Calu3 (cell line): ENCODE measurements at regions not wholly inside any gene's neighbourhood (a gene's known extent, or its start where the extent isn't known, plus 50 kb on each side); places are given as distances from the start of the nearest gene placed in this dataset.
"Not testable (repeated sequence)": the region's sequence is repeated elsewhere in the genome, so short reads cannot be mapped to it uniquely, and the experiment has no call there.

ENCODE experiments used
- BruUV-seq: library from RNA; stranded (reverse); fragments of 400-500 nt; replicated peaks from 2 replicates; lab custom pipeline; 2021; lab: Mats Ljungman, UMichigan
- CTCF ChIA-PET: fragments of 300-600 bp; sonication (Branson Sonifier 250); formaldehyde crosslinking; loops from one replicate; lab custom pipeline; 2022; ENCODE audit warnings: antibody characterized with exemption; lab: Charles Lee
- DNase-seq: peaks from one replicate; pipeline ENCODE4 v3.0.0; 2022
- H3K27ac Mint-ChIP-seq: one replicate; pipeline ENCODE4 v1.8.0; 2022; ENCODE audit warnings: mixed read lengths; ENCODE audit not compliant: unreplicated experiment
- H3K27me3 Mint-ChIP-seq: one replicate; pipeline ENCODE4 v1.8.0; 2022; ENCODE audit warnings: mixed read lengths; ENCODE audit not compliant: unreplicated experiment
- H3K36me3 Mint-ChIP-seq: one replicate; pipeline ENCODE4 v1.8.0; 2022; ENCODE audit warnings: mild to moderate bottlenecking, moderate library complexity, mixed read lengths; ENCODE audit not compliant: insufficient read depth, unreplicated experiment
- H3K4me1 Mint-ChIP-seq: one replicate; pipeline ENCODE4 v1.8.0; 2022; ENCODE audit warnings: mild to moderate bottlenecking, low read depth, mixed read lengths; ENCODE audit not compliant: unreplicated experiment
- H3K4me3 Mint-ChIP-seq: one replicate; pipeline ENCODE4 v1.8.0; 2022; ENCODE audit warnings: mild to moderate bottlenecking, low read depth, moderate library complexity, mixed read lengths; ENCODE audit not compliant: unreplicated experiment
- H3K9me3 Mint-ChIP-seq: one replicate; pipeline ENCODE4 v1.8.0; 2022; ENCODE audit warnings: low read depth, mixed read lengths; ENCODE audit not compliant: unreplicated experiment
- intact Hi-C: fragments of 100-400 bp; cut with micrococcal nuclease; formaldehyde crosslinking; loops from one replicate; pipeline ENCODE4 v1.10.0; 2022; ENCODE audit not compliant: unreplicated experiment

- H3K27me3 Mint-ChIP-seq, H3K9me3 Mint-ChIP-seq: not testable (repeated sequence)
Measured at GRCh38 chr15:22194739-22195617, 114.7 kb downstream of the OR4M2 start.

DNA sequence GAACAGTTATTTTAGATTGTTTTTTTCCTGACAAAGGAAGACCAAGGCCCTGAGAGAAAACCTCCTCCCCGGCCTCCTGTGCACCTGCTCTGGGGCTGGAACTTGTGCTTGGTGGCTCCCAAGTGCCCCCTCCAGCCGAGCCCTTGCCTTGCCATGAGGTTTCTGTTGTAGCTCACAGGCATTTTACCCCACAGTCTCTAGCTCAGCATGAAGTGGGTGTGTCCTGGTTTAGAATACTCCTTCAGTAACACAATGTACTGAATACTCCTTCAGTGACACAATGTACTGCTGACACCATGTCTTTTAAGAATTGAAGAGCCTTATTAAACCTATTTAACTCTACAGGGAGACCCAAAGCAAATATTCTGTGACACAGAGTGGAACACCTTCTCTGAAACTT is 116.1 kb downstream of the OR4M2 start:
- H3K27ac Mint-ChIP-seq, H3K4me3 Mint-ChIP-seq, intact Hi-C loops, H3K27me3 Mint-ChIP-seq, H3K9me3 Mint-ChIP-seq, BruUV-seq, DNase-seq, H3K4me1 Mint-ChIP-seq, CTCF ChIA-PET, H3K36me3 Mint-ChIP-seq: not testable (repeated sequence)

More at GRCh38 chr15:22194739-22195617, 114.7 kb downstream of the OR4M2 start:
- intact Hi-C loops, H3K4me1 Mint-ChIP-seq, H3K4me3 Mint-ChIP-seq, CTCF ChIA-PET, H3K27ac Mint-ChIP-seq, DNase-seq, H3K36me3 Mint-ChIP-seq, BruUV-seq: not testable (repeated sequence)

- H3K36me3 Mint-ChIP-seq, H3K4me3 Mint-ChIP-seq, H3K27me3 Mint-ChIP-seq, CTCF ChIA-PET, H3K9me3 Mint-ChIP-seq, H3K27ac Mint-ChIP-seq, H3K4me1 Mint-ChIP-seq, DNase-seq, BruUV-seq, intact Hi-C loops: not testable (repeated sequence)
Measured at GRCh38 chr15:22200417-22200816, 120.1 kb downstream of the OR4M2 start.

- DNase-seq, BruUV-seq, H3K27ac Mint-ChIP-seq, H3K27me3 Mint-ChIP-seq, H3K4me1 Mint-ChIP-seq, intact Hi-C loops, CTCF ChIA-PET, H3K9me3 Mint-ChIP-seq, H3K36me3 Mint-ChIP-seq, H3K4me3 Mint-ChIP-seq: not testable (repeated sequence)
Measured at GRCh38 chr15:22201993-22202659, 121.8 kb downstream of the OR4M2 start.

GRCh38 chr15:22203208-22203607 is 122.9 kb downstream of the OR4M2 start:
- H3K36me3 Mint-ChIP-seq, H3K4me3 Mint-ChIP-seq, H3K4me1 Mint-ChIP-seq, DNase-seq, intact Hi-C loops, CTCF ChIA-PET, H3K9me3 Mint-ChIP-seq, H3K27ac Mint-ChIP-seq, BruUV-seq, H3K27me3 Mint-ChIP-seq: not testable (repeated sequence)

DNA sequence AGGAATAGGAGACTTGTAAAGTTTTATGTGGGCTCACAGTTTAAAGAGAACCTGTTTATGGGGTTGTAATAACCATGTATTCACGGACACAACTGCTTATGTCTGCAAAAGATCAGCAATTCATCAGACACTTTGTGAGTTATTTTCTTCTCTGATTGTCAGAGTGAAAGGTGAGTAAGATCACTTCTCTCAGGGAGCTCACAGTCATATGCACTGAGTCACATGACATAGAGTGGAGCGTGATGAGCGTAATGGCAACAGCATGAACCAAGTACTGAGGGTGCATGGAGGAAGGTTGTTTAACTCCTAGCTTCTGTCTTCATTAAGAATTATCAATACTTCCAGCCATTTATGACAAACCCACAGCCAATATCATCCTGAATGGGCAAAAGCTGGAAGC is 128.8 kb downstream of the OR4M2 start:
- intact Hi-C loops, H3K27ac Mint-ChIP-seq, H3K4me1 Mint-ChIP-seq, CTCF ChIA-PET, H3K9me3 Mint-ChIP-seq, BruUV-seq, DNase-seq, H3K4me3 Mint-ChIP-seq, H3K27me3 Mint-ChIP-seq, H3K36me3 Mint-ChIP-seq: not testable (repeated sequence)

GRCh38 chr15:22222596-22222995 is 142.3 kb downstream of the OR4M2 start:
- H3K36me3 Mint-ChIP-seq, BruUV-seq, H3K4me3 Mint-ChIP-seq, intact Hi-C loops, H3K9me3 Mint-ChIP-seq, DNase-seq, H3K27ac Mint-ChIP-seq, H3K4me1 Mint-ChIP-seq, CTCF ChIA-PET, H3K27me3 Mint-ChIP-seq: not testable (repeated sequence)
